SK-N-SH treated with all-trans-retinoic acid at 6 μM for 48 hours (cell line): ENCODE measurements at regions not wholly inside any gene's neighbourhood (a gene's known extent, or its start where the extent isn't known, plus 50 kb on each side); places are given as distances from the start of the nearest gene placed in this dataset.

Source experiments
- BACH2 ChIP-seq: fragments of 250-450 bp; sonication (Bioruptor Pico); IDR thresholded peaks from 2 replicates; pipeline ENCODE4 v1.9.0; 2021; ENCODE audit warnings: mild to moderate bottlenecking, borderline replicate concordance
- CSDC2 ChIP-seq: fragments of 250-450 bp; sonication (Bioruptor Pico); IDR thresholded peaks from 2 replicates; pipeline ENCODE4 v1.5.0; 2020; ENCODE audit warnings: mild to moderate bottlenecking, moderate library complexity
- RARB ChIP-seq: fragments of 250-450 bp; sonication (Bioruptor Pico); IDR thresholded peaks from 2 replicates; pipeline ENCODE4 v1.8.0; 2021; ENCODE audit warnings: mild to moderate bottlenecking, moderate library complexity
- SNAI2 ChIP-seq: fragments of 250-450 bp; sonication (Bioruptor Pico); IDR thresholded peaks from 2 replicates; pipeline ENCODE4 v1.5.0; 2020; ENCODE audit warnings: mild to moderate bottlenecking, moderate library complexity
- TCF4 ChIP-seq: fragments of 250-450 bp; sonication (Bioruptor Pico); IDR thresholded peaks from 2 replicates; pipeline ENCODE4 v1.8.0; 2021; ENCODE audit warnings: mild to moderate bottlenecking, moderate library complexity, borderline replicate concordance
- TOX ChIP-seq: fragments of 250-450 bp; sonication (Bioruptor Pico); IDR thresholded peaks from 2 replicates; pipeline ENCODE4 v1.8.0; 2021; ENCODE audit warnings: mild to moderate bottlenecking, moderate library complexity, borderline replicate concordance
- ZC3H10 ChIP-seq: fragments of 250-450 bp; sonication (Bioruptor Pico); IDR thresholded peaks from 2 replicates; pipeline ENCODE4 v1.5.1; 2021; ENCODE audit warnings: mild to moderate bottlenecking, moderate library complexity
- ZFP30 ChIP-seq: fragments of 450-650 bp; formaldehyde crosslinking; IDR thresholded peaks from 2 replicates; pipeline ENCODE4 v1.5.0; 2022; ENCODE audit warnings: mild to moderate bottlenecking, moderate library complexity
- ZNF70 ChIP-seq: fragments of 450-650 bp; formaldehyde crosslinking; IDR thresholded peaks from 2 replicates; pipeline ENCODE4 v1.5.0; 2020; ENCODE audit warnings: mild to moderate bottlenecking, moderate library complexity
- ZNF8 ChIP-seq: fragments of 450-650 bp; formaldehyde crosslinking; IDR thresholded peaks from 2 replicates; pipeline ENCODE4 v1.5.0; 2020; ENCODE audit warnings: mild to moderate bottlenecking, moderate library complexity
- TF ChIP-seq, protein P1 (sequence below): fragments of 250-450 bp; sonication (Bioruptor Pico); IDR thresholded peaks from 2 replicates; pipeline ENCODE4 v1.8.0; 2020; ENCODE audit warnings: mild to moderate bottlenecking, moderate library complexity, borderline replicate concordance

DNA sequence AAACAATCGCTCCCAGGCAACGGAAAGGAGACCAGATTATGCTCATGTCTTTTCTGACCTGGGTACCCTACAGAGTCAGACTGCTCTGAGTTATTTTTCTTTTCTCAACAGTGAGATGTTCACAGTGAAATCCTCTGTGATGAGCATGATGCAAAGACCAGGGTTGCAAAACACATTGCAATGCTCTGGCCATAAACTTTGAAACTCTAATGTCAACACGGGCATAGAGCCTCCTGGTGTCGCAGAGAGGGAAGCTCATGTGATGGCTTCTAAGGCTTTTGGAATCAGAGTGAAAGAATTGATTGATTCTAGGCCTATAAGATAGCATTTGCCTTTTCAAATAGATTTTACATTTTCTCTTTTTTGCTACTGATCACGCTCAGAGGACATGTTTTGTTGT lies 193.4 kb downstream of the RASSF9 start:
- TF ChIP-seq, protein P1, sequence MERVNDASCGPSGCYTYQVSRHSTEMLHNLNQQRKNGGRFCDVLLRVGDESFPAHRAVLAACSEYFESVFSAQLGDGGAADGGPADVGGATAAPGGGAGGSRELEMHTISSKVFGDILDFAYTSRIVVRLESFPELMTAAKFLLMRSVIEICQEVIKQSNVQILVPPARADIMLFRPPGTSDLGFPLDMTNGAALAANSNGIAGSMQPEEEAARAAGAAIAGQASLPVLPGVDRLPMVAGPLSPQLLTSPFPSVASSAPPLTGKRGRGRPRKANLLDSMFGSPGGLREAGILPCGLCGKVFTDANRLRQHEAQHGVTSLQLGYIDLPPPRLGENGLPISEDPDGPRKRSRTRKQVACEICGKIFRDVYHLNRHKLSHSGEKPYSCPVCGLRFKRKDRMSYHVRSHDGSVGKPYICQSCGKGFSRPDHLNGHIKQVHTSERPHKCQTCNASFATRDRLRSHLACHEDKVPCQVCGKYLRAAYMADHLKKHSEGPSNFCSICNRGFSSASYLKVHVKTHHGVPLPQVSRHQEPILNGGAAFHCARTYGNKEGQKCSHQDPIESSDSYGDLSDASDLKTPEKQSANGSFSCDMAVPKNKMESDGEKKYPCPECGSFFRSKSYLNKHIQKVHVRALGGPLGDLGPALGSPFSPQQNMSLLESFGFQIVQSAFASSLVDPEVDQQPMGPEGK (CRISPR knock-in tag), result no peak
- no peak for TF ChIP-seq SNAI2 (CRISPR knock-in tag)
- no peak for TF ChIP-seq RARB (CRISPR knock-in tag)
- no peak for TF ChIP-seq ZNF8
- TF ChIP-seq BACH2 (CRISPR knock-in tag), result no peak
- TF ChIP-seq ZFP30 (CRISPR knock-in tag), result no peak
- TF ChIP-seq CSDC2, result no peak
- TF ChIP-seq TOX, result no peak
- TF ChIP-seq ZC3H10 (CRISPR knock-in tag), result no peak
- no peak for TF ChIP-seq ZNF70 (CRISPR knock-in tag)
- TF ChIP-seq TCF4 (CRISPR knock-in tag), result no peak
